Bronchial epithelial cell (primary cell): ENCODE measurements at regions not wholly inside any gene's neighbourhood (a gene's known extent, or its start where the extent isn't known, plus 50 kb on each side); places are given as distances from the start of the nearest gene placed in this dataset.

Experiments used
- DNase-seq: peaks from one replicate; pipeline ENCODE4 v3.0.0-alpha.2; 2010; ENCODE audit warnings: low read depth
- FAIRE-seq: peaks from 2 replicates; lab custom pipeline; 2011; peaks lifted over from hg19 to GRCh38; lab: Jason Lieb, UNC
- H3K27me3 ChIP-seq: 2 replicates; pipeline ENCODE4 v1.5.1; 2011; ENCODE audit warnings: low read length; ENCODE audit not compliant: control insufficient read depth, insufficient read depth
- H3K36me3 ChIP-seq: 2 replicates; pipeline ENCODE4 v1.5.1; 2011; ENCODE audit warnings: low read length; ENCODE audit not compliant: control insufficient read depth, insufficient read depth
- H3K4me3 ChIP-seq: 2 replicates; pipeline ENCODE4 v1.5.1; 2011; ENCODE audit warnings: mild to moderate bottlenecking, low read depth, low read length, control low read depth
- CTCF ChIP-seq: IDR thresholded peaks from 2 replicates; pipeline ENCODE4 v1.5.1; 2011; ENCODE audit warnings: mild to moderate bottlenecking, moderate library complexity, low read length, control low read depth, inconsistent platforms; ENCODE audit not compliant: insufficient read depth, severe bottlenecking

- Histone ChIP-seq H3K4me3 (no peak overlapping the region), H3K36me3 (no peaks in the 10 kb centered on the region), H3K27me3 (no peaks in the 10 kb centered on the region)
- FAIRE-seq: no peak
- no peak for TF ChIP-seq CTCF
- DNase-seq: peak; percentile 94
These were observed 237.5 kb downstream of the MIAT start for GRCh38 chr22:26894766-26895485.

- FAIRE-seq (no peak), DNase-seq (no peak)
- no peak for TF ChIP-seq CTCF
- Histone ChIP-seq H3K4me3 (no peak overlapping the region), H3K27me3 (no peaks in the 10 kb centered on the region), H3K36me3 (no peaks in the 10 kb centered on the region)
These were observed 240.0 kb downstream of the MIAT start for GRCh38 chr22:26897384-26897783.

GRCh38 chr22:26898946-26899605 is 241.7 kb downstream of the MIAT start:
- Histone ChIP-seq H3K36me3 (no peaks in the 10 kb centered on the region), H3K4me3 (no peak overlapping the region), H3K27me3 (peaks cover 9% of the 10 kb centered on the region)
- DNase-seq (no peak), FAIRE-seq (no peak)
- no peak for TF ChIP-seq CTCF

- TF ChIP-seq CTCF: no peak
- peaks cover 10% of the 10 kb centered on the region for H3K27me3 ChIP-seq
- FAIRE-seq: no peak
These were observed 243.4 kb downstream of the MIAT start for GRCh38 chr22:26900787-26901186.

GRCh38 chr22:26901198-26901816 is 243.9 kb downstream of the MIAT start:
- H3K36me3 ChIP-seq: no peaks in the 10 kb centered on the region
- no peak overlapping the region for H3K4me3 ChIP-seq
- peaks cover 10% of the 10 kb centered on the region for H3K27me3 ChIP-seq
- DNase-seq (no peak), FAIRE-seq (no peak)
- TF ChIP-seq CTCF: no peak

More at GRCh38 chr22:26900787-26901186, 243.4 kb downstream of the MIAT start:
- no peak overlapping the region for H3K4me3 ChIP-seq
- H3K36me3 ChIP-seq: no peaks in the 10 kb centered on the region
- DNase-seq: no peak
